Vagina (tissue), 2 donors: ENCODE measurements at regions not wholly inside any gene's neighbourhood (a gene's known extent, or its start where the extent isn't known, plus 50 kb on each side); places are given as distances from the start of the nearest gene placed in this dataset. TPM values are rescaled to one million over a fixed set of nuclear protein-coding genes. Genes with fewer than 3 reads are reported as not detected.
"Not testable (repeated sequence)": the region's sequence is repeated elsewhere in the genome, so short reads cannot be mapped to it uniquely, and the experiment has no call there.

Source experiments
- DNase-seq, 2 donors: peaks; one replicate each; pipeline ENCODE4 v3.0.0-alpha.2; 2017; ENCODE audit errors: extremely low spot score in 2 of 2
- H3K27ac ChIP-seq: fragments of 200-600 bp; sonication (generic); one replicate; pipeline ENCODE4 v1.5.1; 2019
- H3K27me3 ChIP-seq: fragments of 200-600 bp; sonication (generic); one replicate; pipeline ENCODE4 v1.5.1; 2019
- H3K36me3 ChIP-seq, 2 donors: fragments of 200-600 bp; sonication (generic); one replicate each; pipeline ENCODE4 v1.5.1; 2017 to 2019
- H3K4me1 ChIP-seq: fragments of 200-600 bp; sonication (generic); one replicate; pipeline ENCODE4 v1.5.1; 2019
- H3K4me3 ChIP-seq, 2 donors: fragments of 200-600 bp; sonication (generic); 1 replicate in 1 of 2; 2 replicates in 1 of 2; pipeline ENCODE4 v1.5.1; 2016 to 2019
- H3K9me3 ChIP-seq: fragments of 200-600 bp; sonication (generic); one replicate; pipeline ENCODE4 v1.5.1; 2019
- intact Hi-C: fragments of 100-400 bp; cut with DNase I; formaldehyde crosslinking; loops from one replicate; pipeline ENCODE4 v1.15.1; 2023
- small RNA-seq: library from RNA; depleted of rRNA; stranded (forward); fragments of <200 nt; gene quantifications from one replicate; pipeline ENCODE3, GENCODE V24; 2016
- TF ChIP-seq, protein P1 (sequence below), 3 experiments: fragments of 450-650 bp in 2 of 3; fragments of 200-600 bp in 1 of 3; sonication (generic) in 1 of 3; IDR thresholded peaks; one replicate each; pipeline ENCODE4 v1.5.1; 2017 to 2019; ENCODE audit warnings: antibody characterized with exemption in 3 of 3, mild to moderate bottlenecking in 2 of 3, moderate library complexity in 2 of 3

DNA sequence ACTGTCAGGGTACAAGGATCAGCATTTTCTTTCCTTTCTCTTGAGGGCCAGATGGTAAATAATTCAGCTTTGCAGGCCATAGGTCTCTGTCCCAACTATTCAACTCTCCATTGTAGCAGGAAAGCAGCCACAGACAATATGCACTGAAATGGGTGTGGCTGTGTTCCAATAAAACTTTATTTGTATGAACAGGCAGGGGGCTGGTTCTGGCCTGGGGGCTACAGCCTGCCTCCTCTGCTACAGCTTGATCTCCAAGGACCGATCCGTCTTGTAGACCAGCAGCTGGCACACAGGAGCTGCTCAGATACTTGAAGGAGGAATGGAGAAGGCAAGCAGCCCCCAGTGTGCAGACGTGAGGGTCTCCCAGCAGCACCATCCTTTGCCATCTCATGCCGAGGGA, 127.1 kb downstream of the OTOP1 start:
- DNase-seq, H3K4me3 ChIP-seq, H3K36me3 ChIP-seq, H3K27ac ChIP-seq, H3K9me3 ChIP-seq, H3K4me1 ChIP-seq, H3K27me3 ChIP-seq: not testable (repeated sequence)
- intact Hi-C loops, result loop anchor here (10.0 kb wide), 1 partner anchor 115 kb away; no protein-coding TSS in a partner anchor

DNA sequence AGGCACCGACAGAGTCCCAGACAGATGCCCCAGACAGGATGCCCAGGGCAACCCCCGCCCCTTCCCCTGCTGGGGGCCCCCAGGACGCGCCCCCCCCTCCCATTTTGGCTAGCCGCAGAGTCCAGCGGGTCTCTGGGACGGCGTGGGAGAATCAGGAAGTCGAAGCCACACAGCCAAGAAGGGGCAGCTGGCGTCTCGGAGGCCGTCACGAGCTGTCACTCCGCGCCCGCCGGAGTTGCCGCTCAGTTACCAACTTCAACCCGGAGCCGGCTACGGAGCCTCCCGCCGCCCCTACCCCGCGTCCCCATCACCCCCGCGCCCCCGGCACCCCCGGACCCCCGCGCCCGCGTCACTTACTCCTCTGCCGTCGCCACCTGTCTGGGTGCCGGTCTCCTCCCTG, 119.8 kb downstream of the OTOP1 start:
- H3K4me3 ChIP-seq, result peak overlapping the region; percentile 42 to 49
- intact Hi-C loops, result loop anchor here (10.0 kb wide), 1 partner anchor 122 kb away; no protein-coding TSS in a partner anchor

DNA sequence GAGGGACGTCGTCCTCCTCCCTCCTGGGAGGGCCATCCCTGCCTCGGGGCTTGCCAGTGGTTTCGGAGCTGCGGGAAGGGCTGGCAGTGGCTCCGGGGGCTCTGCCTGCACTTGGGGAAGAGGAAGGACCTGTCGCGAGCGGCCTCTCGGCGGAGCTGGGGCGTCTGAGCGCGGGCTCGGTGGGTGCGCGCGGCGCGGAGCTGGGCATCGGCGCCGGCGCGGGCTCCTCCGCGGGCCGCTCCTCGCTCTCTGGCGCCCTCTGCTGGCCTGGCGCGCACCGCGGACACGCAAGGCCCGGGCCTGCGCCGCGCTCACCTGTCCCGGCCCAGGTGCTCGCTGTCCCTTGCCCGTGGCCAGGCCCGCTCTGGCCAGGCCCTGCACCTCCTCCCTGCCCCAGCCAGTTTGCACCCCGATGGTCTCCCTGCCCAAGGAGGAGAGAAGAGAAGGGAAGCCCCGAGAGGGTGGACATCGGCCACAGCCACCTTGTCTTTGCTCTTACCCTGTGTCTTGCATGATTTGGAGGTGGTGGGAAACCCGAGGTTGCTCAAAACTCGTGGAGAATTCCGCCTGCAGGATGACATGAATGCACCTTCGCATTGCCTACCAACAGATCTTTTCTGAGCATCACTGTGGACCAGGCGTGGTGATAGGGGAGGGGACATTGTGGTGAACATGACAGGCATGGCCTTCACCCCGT, 119.2 kb downstream of the OTOP1 start:
- not testable (repeated sequence) for H3K27me3 ChIP-seq, DNase-seq, H3K36me3 ChIP-seq, H3K4me1 ChIP-seq, H3K9me3 ChIP-seq, H3K27ac ChIP-seq
- peak overlapping the region; percentile 42 to 49 for H3K4me3 ChIP-seq
- TF ChIP-seq, protein P1, sequence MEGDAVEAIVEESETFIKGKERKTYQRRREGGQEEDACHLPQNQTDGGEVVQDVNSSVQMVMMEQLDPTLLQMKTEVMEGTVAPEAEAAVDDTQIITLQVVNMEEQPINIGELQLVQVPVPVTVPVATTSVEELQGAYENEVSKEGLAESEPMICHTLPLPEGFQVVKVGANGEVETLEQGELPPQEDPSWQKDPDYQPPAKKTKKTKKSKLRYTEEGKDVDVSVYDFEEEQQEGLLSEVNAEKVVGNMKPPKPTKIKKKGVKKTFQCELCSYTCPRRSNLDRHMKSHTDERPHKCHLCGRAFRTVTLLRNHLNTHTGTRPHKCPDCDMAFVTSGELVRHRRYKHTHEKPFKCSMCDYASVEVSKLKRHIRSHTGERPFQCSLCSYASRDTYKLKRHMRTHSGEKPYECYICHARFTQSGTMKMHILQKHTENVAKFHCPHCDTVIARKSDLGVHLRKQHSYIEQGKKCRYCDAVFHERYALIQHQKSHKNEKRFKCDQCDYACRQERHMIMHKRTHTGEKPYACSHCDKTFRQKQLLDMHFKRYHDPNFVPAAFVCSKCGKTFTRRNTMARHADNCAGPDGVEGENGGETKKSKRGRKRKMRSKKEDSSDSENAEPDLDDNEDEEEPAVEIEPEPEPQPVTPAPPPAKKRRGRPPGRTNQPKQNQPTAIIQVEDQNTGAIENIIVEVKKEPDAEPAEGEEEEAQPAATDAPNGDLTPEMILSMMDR (IDR thresholded peaks at IDR 0.05), result peak; percentile 40 to 74 (median 59)
- intact Hi-C loops, result loop anchor here (10.0 kb wide), 1 partner anchor 123 kb away; no protein-coding TSS in a partner anchor

More for the DNA sequence above, 119.8 kb downstream of the OTOP1 start:
- not testable (repeated sequence) for H3K27ac ChIP-seq, H3K36me3 ChIP-seq, H3K27me3 ChIP-seq, H3K9me3 ChIP-seq, DNase-seq, H3K4me1 ChIP-seq

DNA sequence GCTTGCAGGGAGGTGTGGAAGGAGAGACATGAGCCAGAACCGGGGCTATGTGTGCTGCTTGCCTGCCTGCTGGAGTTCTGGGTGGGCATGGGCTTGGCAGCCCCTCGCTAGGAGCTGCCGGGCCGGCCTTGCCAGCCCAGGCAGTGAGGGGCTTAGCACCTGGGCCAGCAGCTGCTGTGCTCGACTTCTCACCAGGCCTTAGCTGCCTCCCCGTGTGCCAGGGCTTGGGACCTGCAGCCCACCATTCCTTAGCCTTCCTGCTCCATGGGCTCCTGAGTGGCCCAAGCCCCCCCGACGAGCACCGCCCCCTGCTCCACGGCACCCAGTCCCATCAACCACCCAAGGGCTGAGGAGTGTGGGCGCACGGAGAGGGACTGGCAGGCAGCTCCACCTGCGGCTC, 111.3 kb downstream of the OTOP1 start:
- H3K27ac ChIP-seq, H3K9me3 ChIP-seq, intact Hi-C loops, H3K36me3 ChIP-seq, H3K4me3 ChIP-seq, DNase-seq, H3K4me1 ChIP-seq, H3K27me3 ChIP-seq: not testable (repeated sequence)

DNA sequence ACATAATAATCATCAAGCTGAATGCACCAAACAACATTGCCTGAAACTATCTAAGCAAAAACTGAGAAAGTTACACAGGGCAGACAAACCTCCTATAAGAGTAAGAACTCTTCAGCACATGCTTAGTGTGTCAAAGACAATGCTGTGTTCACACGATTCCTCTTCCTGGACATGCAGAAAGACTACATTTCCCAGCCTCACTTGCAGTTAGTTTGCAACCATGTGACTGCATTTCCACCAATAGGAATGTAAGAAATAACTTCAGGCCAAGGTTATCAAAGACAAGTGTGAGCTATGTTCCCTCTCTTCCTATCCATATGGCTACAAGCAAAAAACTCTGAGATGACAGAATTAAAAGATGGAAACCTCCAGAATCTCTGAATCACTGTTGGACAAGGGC, 109.8 kb downstream of the OTOP1 start:
- H3K4me3 ChIP-seq, H3K27ac ChIP-seq, H3K27me3 ChIP-seq, H3K9me3 ChIP-seq, intact Hi-C loops, DNase-seq, H3K36me3 ChIP-seq, H3K4me1 ChIP-seq: not testable (repeated sequence)

DNA sequence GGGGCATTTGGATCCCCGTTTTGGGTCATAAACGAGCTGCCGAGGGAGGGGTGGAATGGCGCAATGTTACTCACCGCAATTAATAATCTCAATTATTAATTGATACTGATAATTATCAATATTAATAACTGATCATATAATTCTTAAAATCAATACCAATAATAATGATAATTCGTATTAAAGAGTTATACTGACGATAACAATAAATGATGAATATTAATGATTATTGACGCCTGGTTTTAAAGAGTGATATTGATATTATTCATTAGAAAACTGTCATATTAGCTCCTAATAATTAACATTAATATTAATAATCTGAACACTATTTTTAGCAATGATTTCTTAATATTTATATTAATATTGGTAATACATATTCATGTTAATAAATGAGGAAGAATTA, 92.4 kb downstream of the OTOP1 start:
- intact Hi-C loops, H3K36me3 ChIP-seq: not testable (repeated sequence)

DNA sequence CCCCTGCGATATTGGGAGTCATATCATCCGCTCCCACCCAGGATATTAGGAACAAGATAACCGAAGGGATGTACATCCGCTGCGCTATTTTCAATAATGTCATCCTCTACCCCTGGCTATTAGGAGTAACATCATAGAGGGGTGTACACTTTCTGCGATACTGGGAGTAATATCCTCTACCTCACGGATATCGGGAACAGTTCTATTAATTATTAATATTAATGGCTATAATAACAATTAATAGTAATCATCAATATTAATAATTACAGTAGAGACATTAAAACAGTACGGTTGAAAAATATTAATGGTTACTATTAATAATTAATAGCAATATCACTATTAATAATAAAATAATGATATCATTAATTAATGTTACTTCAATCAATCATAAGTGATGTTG, 90.1 kb downstream of the OTOP1 start:
- H3K4me1 ChIP-seq, H3K4me3 ChIP-seq, H3K27me3 ChIP-seq, DNase-seq, intact Hi-C loops, H3K9me3 ChIP-seq, H3K36me3 ChIP-seq, H3K27ac ChIP-seq: not testable (repeated sequence)

More for the DNA sequence above, 92.4 kb downstream of the OTOP1 start:
- H3K4me3 ChIP-seq, H3K27me3 ChIP-seq, H3K9me3 ChIP-seq, H3K4me1 ChIP-seq, DNase-seq, H3K27ac ChIP-seq: not testable (repeated sequence)

Small RNA genes lying in the stretch of these regions (small RNA-seq; reads per million reads assigned to genes)
- gene AC116562.3, result not detected
